WTC11 (cell line): ENCODE measurements at regions not wholly inside any gene's neighbourhood (a gene's known extent, or its start where the extent isn't known, plus 50 kb on each side); places are given as distances from the start of the nearest gene placed in this dataset.
A peak's percentile ranks its signal among the peaks of the same experiment; 100 is the strongest.

Experiments
- ATAC-seq: fragments of 200-7000 bp; cut with Tn5 transposase; 2 replicates; pipeline ENCODE4 v1.10.0; 2021; ENCODE audit warnings: mild to moderate bottlenecking, moderate library complexity
- CTCF ChIA-PET: fragments of 300-600 bp; sonication (Branson Sonifier 250); formaldehyde crosslinking; loops from one replicate; lab custom pipeline; 2021; ENCODE audit warnings: antibody characterized with exemption; lab: Charles Lee
- POLR2A ChIA-PET: fragments of 350-600 bp; sonication (Branson Sonifier 250); formaldehyde crosslinking; loops from one replicate; lab custom pipeline; 2021; ENCODE audit warnings: antibody characterized with exemption; lab: Charles Lee
- DNase-seq: peaks from one replicate; pipeline ENCODE4 v3.0.0; 2021; ENCODE audit warnings: low spot score
- H3K27ac Mint-ChIP-seq: 2 replicates; pipeline ENCODE4 v1.8.0; 2021; ENCODE audit warnings: mixed read lengths
- H3K27me3 Mint-ChIP-seq: 2 replicates; pipeline ENCODE4 v1.8.0; 2021; ENCODE audit warnings: low read depth, mild to moderate bottlenecking, moderate library complexity, mixed read lengths
- H3K36me3 Mint-ChIP-seq: 2 replicates; pipeline ENCODE4 v1.8.0; 2021; ENCODE audit warnings: mixed read lengths
- H3K4me1 Mint-ChIP-seq: 2 replicates; pipeline ENCODE4 v1.8.0; 2022; ENCODE audit warnings: mixed read lengths
- H3K4me3 Mint-ChIP-seq: 2 replicates; pipeline ENCODE4 v1.8.0; 2021; ENCODE audit warnings: mild to moderate bottlenecking, moderate library complexity, mixed read lengths
- H3K9me3 Mint-ChIP-seq: 2 replicates; pipeline ENCODE4 v1.8.0; 2021; ENCODE audit warnings: mixed read lengths
- CBFB ChIP-seq: sonication (generic); formaldehyde crosslinking; IDR thresholded peaks from 2 replicates; pipeline ENCODE4 v1.8.1; 2022; ENCODE audit warnings: mild to moderate bottlenecking, low read depth, missing genetic modification reagents
- E2F4 ChIP-seq: sonication (generic); formaldehyde crosslinking; IDR thresholded peaks from 2 replicates; pipeline ENCODE4 v1.8.1; 2022; ENCODE audit warnings: low read depth, mild to moderate bottlenecking, moderate library complexity, missing genetic modification reagents, borderline replicate concordance
- FOXK1 ChIP-seq: sonication (generic); formaldehyde crosslinking; IDR thresholded peaks from 2 replicates; pipeline ENCODE4 v1.8.0; 2022; ENCODE audit warnings: mild to moderate bottlenecking, moderate library complexity, missing genetic modification reagents
- IRF1 ChIP-seq: sonication (generic); formaldehyde crosslinking; IDR thresholded peaks from 2 replicates; pipeline ENCODE4 v1.8.0; 2023; ENCODE audit warnings: missing genetic modification reagents
- JAZF1 ChIP-seq: fragments of 250-450 bp; sonication (Bioruptor Pico); IDR thresholded peaks from 2 replicates; pipeline ENCODE4 v1.9.0; 2021; ENCODE audit warnings: moderate library complexity, mild to moderate bottlenecking, inconsistent platforms
- NFATC4 ChIP-seq: fragments of 250-450 bp; sonication (Bioruptor Pico); IDR thresholded peaks from 2 replicates; pipeline ENCODE4 v1.9.0; 2021; ENCODE audit warnings: mild to moderate bottlenecking
- NFE2L1 ChIP-seq: sonication (generic); formaldehyde crosslinking; IDR thresholded peaks from 2 replicates; pipeline ENCODE4 v1.8.1; 2023; ENCODE audit warnings: missing genetic modification reagents
- NFYB ChIP-seq: sonication (generic); formaldehyde crosslinking; conservative IDR thresholded peaks from 2 replicates; pipeline ENCODE4 v1.8.0; 2022; ENCODE audit warnings: low read depth, missing genetic modification reagents
- NR2C2 ChIP-seq: sonication (generic); formaldehyde crosslinking; IDR thresholded peaks from 2 replicates; pipeline ENCODE4 v1.8.0; 2022; ENCODE audit warnings: mild to moderate bottlenecking, missing genetic modification reagents
- RORB ChIP-seq: fragments of 250-450 bp; sonication (Bioruptor Pico); IDR thresholded peaks from 2 replicates; pipeline ENCODE4 v1.9.0; 2021; ENCODE audit warnings: mild to moderate bottlenecking
- TEAD1 ChIP-seq: sonication (generic); formaldehyde crosslinking; IDR thresholded peaks from 2 replicates; pipeline ENCODE4 v1.8.0; 2022; ENCODE audit warnings: mild to moderate bottlenecking, missing genetic modification reagents
- USF1 ChIP-seq: sonication (generic); formaldehyde crosslinking; IDR thresholded peaks from 2 replicates; pipeline ENCODE4 v1.8.0; 2022; ENCODE audit warnings: mild to moderate bottlenecking, missing genetic modification reagents
- ZBTB21 ChIP-seq: sonication (generic); formaldehyde crosslinking; IDR thresholded peaks from 2 replicates; pipeline ENCODE4 v1.8.1; 2023; ENCODE audit warnings: mild to moderate bottlenecking, missing genetic modification reagents, borderline replicate concordance
- ZBTB43 ChIP-seq: sonication (generic); formaldehyde crosslinking; IDR thresholded peaks from 2 replicates; pipeline ENCODE4 v1.8.1; 2023; ENCODE audit warnings: mild to moderate bottlenecking, missing genetic modification reagents
- ZNF396 ChIP-seq: fragments of 250-450 bp; sonication (Bioruptor Pico); IDR thresholded peaks from 2 replicates; pipeline ENCODE4 v1.8.0; 2021; ENCODE audit warnings: mild to moderate bottlenecking, moderate library complexity, borderline replicate concordance
- TF ChIP-seq, protein P1 (sequence below): sonication (generic); formaldehyde crosslinking; conservative IDR thresholded peaks from 2 replicates; pipeline ENCODE4 v1.8.1; 2023; ENCODE audit warnings: mild to moderate bottlenecking, low read depth, missing genetic modification reagents, moderate library complexity
- TF ChIP-seq, protein P2 (sequence below): sonication (generic); formaldehyde crosslinking; IDR thresholded peaks from 2 replicates; pipeline ENCODE4 v1.8.1; 2022; ENCODE audit warnings: mild to moderate bottlenecking, moderate library complexity, missing genetic modification reagents
- TF ChIP-seq, protein P3 (sequence below): sonication (generic); formaldehyde crosslinking; IDR thresholded peaks from 2 replicates; pipeline ENCODE4 v1.8.1; 2023; ENCODE audit warnings: mild to moderate bottlenecking, missing genetic modification reagents

DNA sequence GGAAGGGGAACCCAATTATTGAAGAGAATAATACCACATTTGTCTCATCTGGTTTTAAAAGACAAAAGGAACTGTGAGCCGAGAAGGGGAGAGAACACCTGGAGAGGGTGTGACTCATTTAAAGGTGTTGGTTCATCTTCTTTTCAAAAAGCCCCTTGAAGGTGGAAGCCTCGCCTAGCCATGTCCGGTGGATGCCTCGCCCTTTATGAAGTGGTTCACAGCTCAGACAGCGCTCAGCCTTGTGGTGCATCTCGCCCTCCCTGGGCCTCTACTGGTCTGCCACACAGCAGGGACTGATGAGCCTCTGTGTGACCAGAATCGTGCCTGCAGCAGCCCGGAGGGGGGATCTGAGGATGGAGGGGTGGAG lies 290.0 kb upstream of the CXCR4 start (continued):
- TF ChIP-seq, protein P1, sequence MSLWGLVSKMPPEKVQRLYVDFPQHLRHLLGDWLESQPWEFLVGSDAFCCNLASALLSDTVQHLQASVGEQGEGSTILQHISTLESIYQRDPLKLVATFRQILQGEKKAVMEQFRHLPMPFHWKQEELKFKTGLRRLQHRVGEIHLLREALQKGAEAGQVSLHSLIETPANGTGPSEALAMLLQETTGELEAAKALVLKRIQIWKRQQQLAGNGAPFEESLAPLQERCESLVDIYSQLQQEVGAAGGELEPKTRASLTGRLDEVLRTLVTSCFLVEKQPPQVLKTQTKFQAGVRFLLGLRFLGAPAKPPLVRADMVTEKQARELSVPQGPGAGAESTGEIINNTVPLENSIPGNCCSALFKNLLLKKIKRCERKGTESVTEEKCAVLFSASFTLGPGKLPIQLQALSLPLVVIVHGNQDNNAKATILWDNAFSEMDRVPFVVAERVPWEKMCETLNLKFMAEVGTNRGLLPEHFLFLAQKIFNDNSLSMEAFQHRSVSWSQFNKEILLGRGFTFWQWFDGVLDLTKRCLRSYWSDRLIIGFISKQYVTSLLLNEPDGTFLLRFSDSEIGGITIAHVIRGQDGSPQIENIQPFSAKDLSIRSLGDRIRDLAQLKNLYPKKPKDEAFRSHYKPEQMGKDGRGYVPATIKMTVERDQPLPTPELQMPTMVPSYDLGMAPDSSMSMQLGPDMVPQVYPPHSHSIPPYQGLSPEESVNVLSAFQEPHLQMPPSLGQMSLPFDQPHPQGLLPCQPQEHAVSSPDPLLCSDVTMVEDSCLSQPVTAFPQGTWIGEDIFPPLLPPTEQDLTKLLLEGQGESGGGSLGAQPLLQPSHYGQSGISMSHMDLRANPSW = no peak
- no peak for TF ChIP-seq NR2C2 (CRISPR knock-in tag)
- TF ChIP-seq JAZF1 = no peak
- TF ChIP-seq E2F4 (CRISPR knock-in tag) = no peak
- no peak for TF ChIP-seq NFATC4
- TF ChIP-seq NFYB (CRISPR knock-in tag) = no peak
- TF ChIP-seq, protein P2, sequence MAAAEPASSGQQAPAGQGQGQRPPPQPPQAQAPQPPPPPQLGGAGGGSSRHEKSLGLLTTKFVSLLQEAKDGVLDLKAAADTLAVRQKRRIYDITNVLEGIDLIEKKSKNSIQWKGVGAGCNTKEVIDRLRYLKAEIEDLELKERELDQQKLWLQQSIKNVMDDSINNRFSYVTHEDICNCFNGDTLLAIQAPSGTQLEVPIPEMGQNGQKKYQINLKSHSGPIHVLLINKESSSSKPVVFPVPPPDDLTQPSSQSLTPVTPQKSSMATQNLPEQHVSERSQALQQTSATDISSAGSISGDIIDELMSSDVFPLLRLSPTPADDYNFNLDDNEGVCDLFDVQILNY (CRISPR knock-in tag) = no peak
- TF ChIP-seq RORB (CRISPR knock-in tag) = no peak
- no peak for TF ChIP-seq FOXK1 (CRISPR knock-in tag)
- no peak for TF ChIP-seq TEAD1 (CRISPR knock-in tag)

DNA sequence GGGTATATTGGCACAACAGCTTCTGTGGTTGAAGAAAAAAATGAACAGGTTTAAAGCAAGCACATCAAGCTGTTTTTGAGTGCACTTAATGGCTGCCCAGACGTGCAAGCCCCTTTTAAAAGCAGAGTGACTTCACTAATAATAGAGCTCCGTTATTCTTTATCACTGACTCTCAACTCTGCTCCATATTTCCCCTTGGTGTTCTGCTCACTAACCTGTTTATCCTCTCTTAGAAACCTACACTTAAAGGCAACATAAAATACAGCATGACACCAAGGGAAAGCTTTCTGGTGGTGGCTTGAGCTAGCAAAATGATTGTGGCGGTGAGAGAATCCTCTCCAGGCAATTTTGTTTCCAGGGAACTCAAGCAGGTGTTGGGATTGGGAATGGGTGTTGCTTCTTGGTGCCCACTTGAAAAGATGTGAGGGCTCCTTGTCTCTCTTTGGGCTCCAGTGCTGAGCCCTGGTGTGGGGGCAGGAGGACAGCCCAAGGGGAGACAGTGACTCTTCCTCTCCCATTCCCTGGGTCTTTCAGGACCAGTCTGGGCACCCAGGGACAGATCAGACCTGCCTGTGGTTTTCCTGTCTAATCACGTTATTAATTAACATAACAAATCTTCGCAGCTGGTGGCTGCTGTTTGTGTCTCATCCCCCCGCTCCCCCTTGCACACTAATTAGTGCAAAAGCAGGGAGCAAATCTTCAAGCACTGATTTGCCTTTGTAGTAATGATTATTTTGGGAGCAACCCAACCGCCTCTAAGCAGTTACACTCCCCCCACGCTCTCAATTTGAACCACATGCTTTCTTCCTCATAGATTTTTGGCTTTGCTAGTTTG lies 289.4 kb upstream of the CXCR4 start:
- H3K9me3 Mint-ChIP-seq = no peaks in the 10 kb centered on the region
- H3K36me3 Mint-ChIP-seq = no peaks in the 10 kb centered on the region
- ChIA-PET CTCF (interaction anchor here (1.2 to 1.4 kb wide), 2 partner anchors 16 to 23 kb away, joined by 5 to 8 read pairs; no protein-coding TSS in a partner anchor), POLR2A (no interaction called here)
- no peak overlapping the region; the same call in 1 of the 2 replicates for H3K27ac Mint-ChIP-seq
- H3K27me3 Mint-ChIP-seq = peaks cover 11% of the 10 kb centered on the region
- ATAC-seq (peak; percentile 65), DNase-seq (no peak)
- TF ChIP-seq ZBTB43 (CRISPR knock-in tag) = peak; percentile 90
- TF ChIP-seq NFE2L1 = no peak
- H3K4me3 Mint-ChIP-seq = peak overlapping the region; percentile 36; the same call in 1 of the 2 replicates
- peaks cover 24% of the 10 kb centered on the region for H3K4me1 Mint-ChIP-seq

- Mint-ChIP-seq H3K4me3 (no peak overlapping the region), H3K36me3 (no peaks in the 10 kb centered on the region), H3K27ac (no peak overlapping the region), H3K27me3 (peaks cover 14% of the 10 kb centered on the region), H3K4me1 (peaks cover 24% of the 10 kb centered on the region), H3K9me3 (no peaks in the 10 kb centered on the region)
- POLR2A ChIA-PET = no interaction called here
- DNase-seq (no peak), ATAC-seq (no peak)
- CTCF ChIA-PET = interaction anchor here (1.1 kb wide), 1 partner anchor 21 kb away, joined by 5 read pairs; no protein-coding TSS in a partner anchor
- TF ChIP-seq, protein P3, sequence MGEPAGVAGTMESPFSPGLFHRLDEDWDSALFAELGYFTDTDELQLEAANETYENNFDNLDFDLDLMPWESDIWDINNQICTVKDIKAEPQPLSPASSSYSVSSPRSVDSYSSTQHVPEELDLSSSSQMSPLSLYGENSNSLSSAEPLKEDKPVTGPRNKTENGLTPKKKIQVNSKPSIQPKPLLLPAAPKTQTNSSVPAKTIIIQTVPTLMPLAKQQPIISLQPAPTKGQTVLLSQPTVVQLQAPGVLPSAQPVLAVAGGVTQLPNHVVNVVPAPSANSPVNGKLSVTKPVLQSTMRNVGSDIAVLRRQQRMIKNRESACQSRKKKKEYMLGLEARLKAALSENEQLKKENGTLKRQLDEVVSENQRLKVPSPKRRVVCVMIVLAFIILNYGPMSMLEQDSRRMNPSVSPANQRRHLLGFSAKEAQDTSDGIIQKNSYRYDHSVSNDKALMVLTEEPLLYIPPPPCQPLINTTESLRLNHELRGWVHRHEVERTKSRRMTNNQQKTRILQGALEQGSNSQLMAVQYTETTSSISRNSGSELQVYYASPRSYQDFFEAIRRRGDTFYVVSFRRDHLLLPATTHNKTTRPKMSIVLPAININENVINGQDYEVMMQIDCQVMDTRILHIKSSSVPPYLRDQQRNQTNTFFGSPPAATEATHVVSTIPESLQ (CRISPR knock-in tag) = no peak
- no peak for TF ChIP-seq IRF1 (CRISPR knock-in tag)
- no peak for TF ChIP-seq ZBTB21
- no peak for TF ChIP-seq NFYB (CRISPR knock-in tag)
- TF ChIP-seq E2F4 (CRISPR knock-in tag) = no peak
- TF ChIP-seq ZNF396 = no peak
- TF ChIP-seq USF1 (CRISPR knock-in tag) = no peak
- TF ChIP-seq, protein P1 = no peak
- no peak for TF ChIP-seq CBFB
Observed at GRCh38 chr2:136404925-136405324, 287.0 kb upstream of the CXCR4 start.
